Activated CD8-positive, alpha-beta memory T cell treated with anti-CD3 and anti-CD28 coated beads, Interleukin-2, amount 50 U/mL, for 1 hour (primary cell): ENCODE measurements at regions not wholly inside any gene's neighbourhood (a gene's known extent, or its start where the extent isn't known, plus 50 kb on each side); places are given as distances from the start of the nearest gene placed in this dataset.

ENCODE experiments used
- DNase-seq: peaks from one replicate; pipeline ENCODE4 v3.0.0-alpha.2; 2020; ENCODE audit errors: extremely low read depth

GRCh38 chr1:182195733-182196132 lies 134.2 kb upstream of the ZNF648 start:
- no peak for DNase-seq

GRCh38 chr1:182193908-182194550 lies 132.5 kb upstream of the ZNF648 start:
- no peak for DNase-seq

- no peak for DNase-seq
These were observed 131.5 kb upstream of the ZNF648 start for GRCh38 chr1:182192966-182193365.

- DNase-seq = no peak
These were observed 130.7 kb upstream of the ZNF648 start for GRCh38 chr1:182192215-182192614.

GRCh38 chr1:182191381-182192115 lies 130.0 kb upstream of the ZNF648 start:
- no peak for DNase-seq

GRCh38 chr1:182189535-182190066 lies 128.1 kb upstream of the ZNF648 start:
- no peak for DNase-seq

GRCh38 chr1:182186757-182187146 lies 125.2 kb upstream of the ZNF648 start:
- no peak for DNase-seq

- no peak for DNase-seq
These were observed 124.6 kb upstream of the ZNF648 start for GRCh38 chr1:182185842-182186756.

GRCh38 chr1:182185136-182185535 lies 123.6 kb upstream of the ZNF648 start:
- DNase-seq = no peak

- no peak for DNase-seq
These were observed 122.1 kb upstream of the ZNF648 start for GRCh38 chr1:182183606-182184005.

GRCh38 chr1:182182311-182182710 lies 120.8 kb upstream of the ZNF648 start:
- DNase-seq = no peak

GRCh38 chr1:182181167-182181572 lies 119.7 kb upstream of the ZNF648 start:
- DNase-seq = no peak

- no peak for DNase-seq
These were observed 113.9 kb upstream of the ZNF648 start for GRCh38 chr1:182175361-182175931.

- DNase-seq = no peak
These were observed 113.0 kb upstream of the ZNF648 start for GRCh38 chr1:182174513-182174855.

- no peak for DNase-seq
These were observed 112.4 kb upstream of the ZNF648 start for GRCh38 chr1:182173808-182174512.

GRCh38 chr1:182172699-182173098 lies 111.2 kb upstream of the ZNF648 start:
- no peak for DNase-seq

GRCh38 chr1:182170891-182171461 lies 109.5 kb upstream of the ZNF648 start:
- DNase-seq = no peak

GRCh38 chr1:182169203-182169602 lies 107.7 kb upstream of the ZNF648 start:
- no peak for DNase-seq

- DNase-seq = no peak
These were observed 105.2 kb upstream of the ZNF648 start for GRCh38 chr1:182166750-182167149.

GRCh38 chr1:182166321-182166720 lies 104.8 kb upstream of the ZNF648 start:
- no peak for DNase-seq

- no peak for DNase-seq
These were observed 102.8 kb upstream of the ZNF648 start for GRCh38 chr1:182164273-182164672.
